HG03280 (cell line): ENCODE measurements at regions not wholly inside any gene's neighbourhood (a gene's known extent, or its start where the extent isn't known, plus 50 kb on each side); places are given as distances from the start of the nearest gene placed in this dataset.
"Not testable (repeated sequence)": the region's sequence is repeated elsewhere in the genome, so short reads cannot be mapped to it uniquely, and the experiment has no call there.

ENCODE experiments used
- ATAC-seq: cut with Tn5 transposase; IDR thresholded peaks from one replicate; pipeline ENCODE4 v1.9.1; 2021; ENCODE audit warnings: mild to moderate bottlenecking, moderate library complexity; ENCODE audit not compliant: unreplicated experiment

- no peak for ATAC-seq
Observed at GRCh38 chr4:117893207-117893606, 141.1 kb upstream of the NDST3 start.

- ATAC-seq = no peak
Observed at GRCh38 chr4:117898496-117898895, 135.8 kb upstream of the NDST3 start.

- ATAC-seq = no peak
Observed at GRCh38 chr4:117900832-117901231, 133.5 kb upstream of the NDST3 start.

GRCh38 chr4:117907646-117908045, 126.6 kb upstream of the NDST3 start:
- no peak for ATAC-seq

- no peak for ATAC-seq
Observed at GRCh38 chr4:117908306-117909207, 125.7 kb upstream of the NDST3 start.

GRCh38 chr4:117916728-117917127, 117.6 kb upstream of the NDST3 start:
- no peak for ATAC-seq

- not testable (repeated sequence) for ATAC-seq
Observed at GRCh38 chr4:117922311-117922710, 112.0 kb upstream of the NDST3 start.

GRCh38 chr4:117927823-117928222, 106.5 kb upstream of the NDST3 start:
- not testable (repeated sequence) for ATAC-seq

GRCh38 chr4:117941611-117942010, 92.7 kb upstream of the NDST3 start:
- no peak for ATAC-seq

- no peak for ATAC-seq
Observed at GRCh38 chr4:117949621-117950020, 84.7 kb upstream of the NDST3 start.

GRCh38 chr4:117957571-117957970, 76.7 kb upstream of the NDST3 start:
- ATAC-seq = no peak

GRCh38 chr4:117965622-117966021, 68.7 kb upstream of the NDST3 start:
- ATAC-seq = no peak

GRCh38 chr4:117968606-117969005, 65.7 kb upstream of the NDST3 start:
- no peak for ATAC-seq

GRCh38 chr4:117971403-117971802, 62.9 kb upstream of the NDST3 start:
- no peak for ATAC-seq

GRCh38 chr4:117983541-117984365, 50.5 kb upstream of the NDST3 start:
- ATAC-seq = no peak

GRCh38 chr4:117984366-117984680, 50.0 kb upstream of the NDST3 start:
- no peak for ATAC-seq
